HFFc6 (cell line): ENCODE measurements at regions not wholly inside any gene's neighbourhood (a gene's known extent, or its start where the extent isn't known, plus 50 kb on each side); places are given as distances from the start of the nearest gene placed in this dataset.

Source experiments
- DNase-seq: peaks from one replicate; pipeline ENCODE4 v3.0.0-alpha.2; 2018
- H3K27ac Mint-ChIP-seq: 2 replicates; pipeline ENCODE4 v1.8.0; 2020; ENCODE audit warnings: mild to moderate bottlenecking, mixed read lengths
- H3K27me3 Mint-ChIP-seq: 2 replicates; pipeline ENCODE4 v1.8.0; 2021; ENCODE audit warnings: mild to moderate bottlenecking, moderate library complexity, mixed read lengths; ENCODE audit not compliant: insufficient read depth
- H3K36me3 Mint-ChIP-seq: 2 replicates; pipeline ENCODE4 v1.8.0; 2021; ENCODE audit warnings: low read depth, mixed read lengths
- H3K4me1 Mint-ChIP-seq: 2 replicates; pipeline ENCODE4 v1.8.0; 2020; ENCODE audit warnings: low read depth, mixed read lengths
- H3K4me3 Mint-ChIP-seq: 2 replicates; pipeline ENCODE4 v1.8.0; 2020; ENCODE audit warnings: mild to moderate bottlenecking, moderate library complexity, mixed read lengths
- H3K9me3 Mint-ChIP-seq: 2 replicates; pipeline ENCODE4 v1.8.0; 2020; ENCODE audit warnings: mild to moderate bottlenecking, mixed read lengths
- CTCF ChIP-seq: fragments of 200-600 bp; sonication (generic); IDR thresholded peaks from 2 replicates; pipeline ENCODE4 v1.5.0; 2021; ENCODE audit warnings: antibody characterized with exemption, mild to moderate bottlenecking

GRCh38 chr18:55786651-55787272 is 198.8 kb upstream of the TCF4 start:
- Mint-ChIP-seq H3K36me3 (peaks cover 4% of the 10 kb centered on the region; the same call in 1 of the 2 replicates), H3K27ac (no peak overlapping the region), H3K4me3 (no peak overlapping the region), H3K27me3 (no peaks in the 10 kb centered on the region; the same call in 1 of the 2 replicates), H3K9me3 (no peaks in the 10 kb centered on the region), H3K4me1 (peaks cover 56% of the 10 kb centered on the region)
- no peak for TF ChIP-seq CTCF
- no peak for DNase-seq

- H3K9me3 Mint-ChIP-seq = no peaks in the 10 kb centered on the region
- peaks cover 4% of the 10 kb centered on the region; the same call in 1 of the 2 replicates for H3K36me3 Mint-ChIP-seq
- peaks cover 50% of the 10 kb centered on the region for H3K4me1 Mint-ChIP-seq
- no peaks in the 10 kb centered on the region; the same call in 1 of the 2 replicates for H3K27me3 Mint-ChIP-seq
- no peak for TF ChIP-seq CTCF
- H3K27ac Mint-ChIP-seq = no peak overlapping the region
- no peak overlapping the region for H3K4me3 Mint-ChIP-seq
- no peak for DNase-seq
Observed at GRCh38 chr18:55783921-55784320, 195.9 kb upstream of the TCF4 start.

GRCh38 chr18:55781481-55781957 is 193.5 kb upstream of the TCF4 start:
- H3K36me3 Mint-ChIP-seq = no peaks in the 10 kb centered on the region
- TF ChIP-seq CTCF = peak; percentile 84
- peaks cover 46% of the 10 kb centered on the region for H3K4me1 Mint-ChIP-seq
- no peaks in the 10 kb centered on the region; the same call in 1 of the 2 replicates for H3K27me3 Mint-ChIP-seq
- DNase-seq = peak; percentile 72
- no peaks in the 10 kb centered on the region for H3K9me3 Mint-ChIP-seq
- peak overlapping the region; percentile 72 for H3K27ac Mint-ChIP-seq
- H3K4me3 Mint-ChIP-seq = 0 out of 2 replicates have a peak overlapping the region, but pooled peaks have one; percentile 35

- no peak for DNase-seq
- Mint-ChIP-seq H3K4me1 (peaks cover 44% of the 10 kb centered on the region), H3K27me3 (no peaks in the 10 kb centered on the region; the same call in 1 of the 2 replicates), H3K36me3 (no peaks in the 10 kb centered on the region), H3K27ac (peak overlapping the region; percentile 72), H3K9me3 (no peaks in the 10 kb centered on the region), H3K4me3 (peak overlapping the region; percentile 86)
- no peak for TF ChIP-seq CTCF
Observed at GRCh38 chr18:55780586-55781071, 192.6 kb upstream of the TCF4 start.

- no peak for DNase-seq
- peak; percentile 64 for TF ChIP-seq CTCF
- Mint-ChIP-seq H3K27ac (peak overlapping the region; percentile 82), H3K36me3 (no peaks in the 10 kb centered on the region), H3K27me3 (no peaks in the 10 kb centered on the region; the same call in 1 of the 2 replicates), H3K4me3 (peak overlapping the region; percentile 91), H3K9me3 (no peaks in the 10 kb centered on the region), H3K4me1 (peaks cover 44% of the 10 kb centered on the region)
Observed at GRCh38 chr18:55779691-55780585, 191.9 kb upstream of the TCF4 start.
